A172 (cell line): ENCODE measurements at regions not wholly inside any gene's neighbourhood (a gene's known extent, or its start where the extent isn't known, plus 50 kb on each side); places are given as distances from the start of the nearest gene placed in this dataset.
"Not testable (repeated sequence)": the region's sequence is repeated elsewhere in the genome, so short reads cannot be mapped to it uniquely, and the experiment has no call there.

Experiments
- DNase-seq: peaks from one replicate; pipeline ENCODE4 v3.0.0-alpha.2; 2015; ENCODE audit warnings: low spot score

DNA sequence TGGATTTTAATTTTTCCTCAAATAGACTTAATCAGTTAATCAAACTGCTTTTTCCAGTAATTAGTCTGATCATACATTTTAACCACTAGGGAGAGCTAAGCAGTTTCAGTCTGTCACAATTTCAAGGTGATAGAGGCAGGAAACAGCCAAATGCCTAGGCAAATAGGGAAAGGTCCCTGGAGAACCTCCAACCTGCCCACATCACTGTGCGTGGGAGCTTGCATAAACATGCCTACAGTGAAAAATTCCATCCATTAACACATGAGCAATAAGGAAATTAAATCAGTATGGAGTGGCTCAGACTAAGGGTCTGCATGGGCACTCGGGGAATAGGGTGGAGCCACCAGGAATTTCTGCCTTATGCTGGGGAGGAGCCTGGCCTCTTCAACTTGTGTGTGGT is 74.6 kb downstream of the AASDHPPT start:
- no peak for DNase-seq

DNA sequence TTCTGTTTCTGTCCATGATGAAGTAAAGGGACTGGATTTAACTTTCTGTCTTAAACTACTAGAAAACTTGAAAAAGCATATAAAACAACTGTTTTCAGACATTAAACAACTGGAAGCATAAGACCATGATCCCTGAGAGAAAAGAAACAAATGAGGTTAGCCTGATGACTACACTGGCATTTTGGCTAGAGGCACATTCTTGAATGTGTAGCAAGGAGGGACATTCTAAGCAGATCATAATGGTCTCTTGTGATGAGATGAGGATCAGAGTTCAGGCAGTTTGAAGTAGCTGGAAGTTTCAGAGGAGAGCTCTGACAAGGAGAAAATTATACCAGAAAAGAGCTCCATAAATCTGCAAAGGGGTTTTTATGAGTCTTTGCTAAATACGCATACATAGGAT is 75.4 kb downstream of the AASDHPPT start:
- DNase-seq, result no peak

DNA sequence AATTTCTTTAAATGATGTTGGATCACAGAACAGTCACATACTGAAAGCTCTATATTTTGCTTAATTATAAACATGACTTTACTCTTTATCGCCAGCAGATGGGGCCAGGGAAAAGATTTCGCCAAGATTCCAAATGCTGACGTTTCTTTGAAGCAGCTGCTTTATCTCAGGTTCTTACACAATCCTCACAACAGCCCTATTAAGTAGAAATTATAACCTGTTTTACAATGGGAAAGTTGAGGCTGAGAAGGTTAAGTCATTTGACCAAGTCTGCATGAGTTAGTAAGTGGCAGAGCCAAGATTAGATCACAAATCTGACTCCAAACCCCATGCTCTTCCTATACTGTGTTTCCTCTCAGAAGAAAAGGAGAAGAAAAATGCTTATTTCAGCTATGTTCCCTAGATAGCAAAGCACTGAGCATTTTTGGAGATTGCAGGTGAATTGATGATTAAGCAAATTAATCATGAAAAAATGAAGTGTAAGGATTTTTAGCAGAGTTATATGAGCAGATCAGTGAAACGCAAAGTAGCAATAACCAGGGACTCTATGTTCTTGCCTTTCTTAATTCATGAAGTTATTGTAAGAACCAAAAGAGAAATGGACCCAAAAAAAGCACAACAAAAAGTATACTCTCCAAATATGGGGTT is 79.0 kb downstream of the AASDHPPT start:
- DNase-seq, result peak; percentile 27

DNA sequence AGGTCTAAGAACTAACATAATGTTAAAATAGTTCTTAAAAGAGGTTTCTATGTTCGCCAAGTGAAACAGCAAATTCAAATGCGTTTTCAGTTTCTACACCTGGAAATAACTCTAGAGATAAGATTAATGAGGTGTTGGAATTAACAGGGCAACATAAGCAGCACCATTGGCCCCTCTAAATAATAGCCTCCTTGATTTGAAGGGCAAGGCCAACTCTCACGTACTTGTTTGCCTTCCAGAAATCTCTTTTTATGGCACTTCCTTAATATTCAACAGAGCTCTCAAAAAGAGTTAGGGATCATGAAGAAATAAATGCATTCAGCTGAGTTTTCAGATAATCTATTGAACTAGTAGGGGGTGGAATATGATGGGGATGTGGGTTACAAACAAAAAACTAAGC is 80.9 kb downstream of the AASDHPPT start:
- no peak for DNase-seq

DNA sequence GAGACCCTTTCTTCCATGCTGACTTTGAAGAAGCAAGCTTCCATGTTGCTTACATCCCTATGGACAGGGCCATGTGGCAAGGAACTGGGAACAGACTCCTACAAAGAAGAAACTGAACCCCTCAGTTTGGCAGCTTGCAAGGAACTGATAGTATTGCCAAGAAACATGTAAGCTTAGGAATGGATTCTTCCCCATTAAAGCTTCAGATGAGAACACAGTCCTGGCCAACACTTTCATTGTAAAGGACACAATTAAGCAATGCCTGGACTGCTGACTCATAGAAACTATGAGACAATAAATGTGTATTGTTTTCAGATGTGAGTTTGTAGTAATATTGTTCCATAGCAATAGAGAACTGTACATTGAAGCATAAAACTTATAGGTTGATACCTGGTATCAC is 82.4 kb downstream of the AASDHPPT start:
- DNase-seq, result no peak

DNA sequence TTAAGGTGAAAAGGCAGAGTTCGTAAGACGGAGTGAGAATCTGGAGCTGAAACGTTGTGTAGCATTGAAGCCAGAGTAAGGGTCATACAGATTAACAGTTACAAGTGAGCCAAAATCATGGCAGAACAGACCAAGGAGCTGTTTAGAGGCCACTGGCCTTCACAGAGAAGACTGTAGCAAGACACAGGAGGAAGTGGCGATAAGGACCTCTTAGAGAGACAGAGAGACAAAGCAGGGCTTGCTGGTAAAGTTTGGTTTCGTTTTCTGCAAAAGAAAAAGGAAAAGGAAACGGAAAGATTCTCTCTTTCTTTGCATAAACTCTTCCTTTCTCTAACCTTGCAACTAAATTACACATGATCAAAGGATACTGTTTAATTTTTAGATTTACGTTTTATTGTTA is 83.0 kb downstream of the AASDHPPT start:
- DNase-seq, result peak; percentile 1

DNA sequence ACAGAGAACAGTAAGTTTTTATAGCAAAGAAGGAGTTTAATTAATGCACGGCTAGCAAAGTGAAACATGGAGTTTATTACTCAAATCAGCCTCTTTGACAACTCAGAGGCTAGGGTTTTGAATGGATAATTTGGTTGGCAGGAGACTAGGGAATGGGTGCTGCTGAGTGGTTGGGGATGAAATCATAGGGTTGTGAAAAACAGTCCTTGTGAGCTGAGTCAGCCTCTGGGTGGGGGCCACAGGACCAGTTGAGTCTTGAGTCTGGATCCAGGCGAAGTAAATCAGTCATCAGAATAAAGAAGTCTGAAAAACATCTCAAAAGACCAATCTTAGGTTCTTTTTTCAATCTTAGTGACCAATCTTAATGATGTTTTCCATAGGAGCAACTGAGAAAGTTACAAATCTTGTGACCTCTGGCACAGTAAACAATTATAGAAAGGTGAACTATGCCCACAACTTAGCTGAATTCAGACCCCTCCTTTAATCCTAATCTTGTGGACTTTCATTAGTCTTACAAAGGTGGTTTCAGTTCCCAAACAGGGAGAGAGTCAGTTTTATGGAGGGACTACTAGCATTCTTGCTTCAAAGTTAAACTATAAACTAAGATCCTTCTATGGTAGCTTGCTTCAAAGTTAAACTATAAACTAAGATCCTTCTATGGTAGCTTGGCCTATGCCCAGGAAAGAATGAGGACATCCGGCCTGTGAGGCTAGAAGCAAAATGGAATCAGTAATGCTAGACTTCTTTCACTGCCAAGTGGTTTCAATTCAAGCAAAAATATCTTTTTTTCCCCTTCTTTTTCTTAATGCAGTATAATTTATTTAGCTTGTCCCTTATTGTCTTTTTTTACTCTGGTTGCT is 84.5 kb downstream of the AASDHPPT start:
- DNase-seq, result no peak

DNA sequence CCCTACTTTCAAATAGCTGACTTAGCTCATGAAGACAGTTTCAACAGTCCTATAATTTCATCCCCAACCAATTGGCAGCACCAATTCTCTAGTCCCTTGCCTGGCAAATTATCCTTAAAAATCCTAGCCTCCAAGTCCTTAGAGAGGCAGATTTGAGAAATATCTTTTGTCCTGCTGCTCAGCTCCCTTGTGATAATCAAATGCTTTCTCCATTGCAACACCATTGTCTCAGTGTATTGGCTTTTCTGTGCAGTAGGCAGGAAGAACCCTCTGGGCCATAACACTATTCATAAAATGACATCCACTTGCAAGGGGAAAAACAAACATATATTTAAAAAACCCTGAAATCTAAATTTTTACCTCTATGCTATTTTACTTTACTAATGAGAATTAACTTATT is 89.6 kb downstream of the AASDHPPT start:
- no peak for DNase-seq

DNA sequence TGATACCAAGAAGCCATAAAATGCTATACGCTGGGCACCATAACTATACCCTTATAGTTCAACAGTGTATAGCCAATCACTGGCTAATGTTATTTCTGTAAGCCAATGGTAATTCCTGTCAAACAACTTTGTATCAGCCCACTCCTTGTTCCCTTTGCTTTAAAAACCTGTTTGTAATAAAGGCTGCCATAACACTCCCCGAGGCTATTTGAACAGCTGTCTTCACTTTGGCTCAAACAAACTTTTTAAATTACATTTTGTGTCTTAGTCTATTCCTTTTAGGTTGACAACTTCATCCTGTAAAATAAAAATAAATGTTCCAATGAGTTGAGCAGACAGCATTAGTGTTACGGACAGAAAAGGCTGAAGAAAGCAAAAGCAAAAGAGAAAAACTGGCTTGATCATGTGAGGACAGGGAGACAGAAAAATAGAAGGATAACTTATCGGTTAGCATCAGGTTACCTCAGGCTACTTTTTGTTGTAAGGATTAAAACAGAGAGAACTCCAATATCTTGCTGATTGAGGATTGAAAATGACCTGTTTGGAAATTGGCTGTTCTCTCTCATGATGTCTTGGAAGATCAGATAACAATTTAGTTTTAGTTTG is 95.0 kb downstream of the AASDHPPT start:
- no peak for DNase-seq

DNA sequence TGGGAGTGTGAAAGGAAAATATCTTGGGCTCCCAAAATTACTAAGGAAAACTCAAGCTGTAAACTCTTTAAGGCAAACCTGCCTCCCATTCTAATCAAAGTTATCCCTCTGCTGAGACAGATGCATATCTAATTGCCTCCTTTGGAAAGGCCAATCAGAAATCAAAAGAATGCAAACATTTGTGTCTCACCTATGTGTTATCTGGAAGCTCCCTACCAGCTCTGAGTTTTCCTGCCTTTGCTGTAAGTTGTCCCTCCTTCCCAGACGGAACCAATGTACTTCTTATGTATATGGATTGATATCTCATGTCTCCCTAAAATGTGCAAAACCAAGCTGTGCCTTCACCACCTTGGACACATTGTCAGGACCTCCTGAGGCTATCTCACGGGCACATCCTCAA is 95.8 kb downstream of the AASDHPPT start:
- no peak for DNase-seq

DNA sequence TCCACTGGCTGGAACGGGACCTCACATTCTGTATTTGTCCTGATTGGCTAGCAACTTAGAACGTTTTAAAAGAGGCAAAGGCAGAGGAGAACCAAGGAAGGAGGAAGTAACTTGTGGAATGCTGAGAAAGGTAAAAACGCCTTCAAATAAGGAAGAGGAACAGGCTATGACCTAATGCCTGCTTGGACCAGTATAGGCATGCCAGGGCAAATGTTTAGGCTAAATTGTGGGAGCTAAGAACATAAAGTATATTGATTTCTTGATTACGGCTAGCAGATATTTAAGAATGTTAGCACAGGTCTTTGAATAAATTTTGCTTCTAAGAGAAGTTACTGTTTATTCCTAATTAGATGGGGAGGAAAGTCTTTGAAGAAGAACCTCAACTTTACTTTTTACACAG is 96.5 kb downstream of the AASDHPPT start:
- not testable (repeated sequence) for DNase-seq

DNA sequence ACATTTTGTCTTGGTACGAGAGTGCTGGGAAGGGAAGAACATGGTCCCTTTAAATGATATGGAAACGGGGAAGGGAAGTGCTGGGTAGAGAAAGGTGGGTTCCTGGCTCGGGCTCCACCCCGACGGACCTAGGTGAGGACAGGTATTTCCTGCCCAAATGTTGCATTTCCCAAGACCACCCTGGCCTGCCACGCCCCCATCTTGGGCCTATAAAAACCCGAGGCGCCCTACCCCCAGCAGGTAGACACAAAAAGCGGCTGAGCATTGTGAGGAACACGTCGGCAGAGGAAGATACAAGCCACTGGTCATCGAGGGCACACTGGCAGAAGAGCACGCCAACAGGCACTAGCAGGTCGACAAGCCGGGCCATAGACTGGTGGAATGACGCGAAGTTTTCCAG is 99.4 kb downstream of the AASDHPPT start:
- no peak for DNase-seq

DNA sequence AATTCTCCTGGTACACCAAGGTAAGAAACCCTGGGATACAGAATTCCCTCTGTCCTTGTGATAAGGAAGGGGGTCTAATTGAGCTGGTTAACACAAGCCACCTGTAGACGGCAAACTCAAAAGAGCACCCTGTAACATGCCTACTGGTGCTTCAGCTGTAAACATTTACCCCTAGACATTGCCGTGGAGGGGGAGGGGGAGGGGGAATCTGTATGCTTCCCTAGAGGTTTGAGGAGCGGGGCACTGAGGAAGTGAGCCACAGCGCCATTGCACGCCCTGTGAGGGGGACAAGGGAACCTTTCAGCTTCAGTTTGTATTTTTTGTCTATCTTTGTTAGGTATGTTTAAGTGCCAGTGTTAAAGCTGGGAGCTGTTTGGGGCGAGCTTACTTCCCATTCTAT is 99.8 kb downstream of the AASDHPPT start:
- no peak for DNase-seq

DNA sequence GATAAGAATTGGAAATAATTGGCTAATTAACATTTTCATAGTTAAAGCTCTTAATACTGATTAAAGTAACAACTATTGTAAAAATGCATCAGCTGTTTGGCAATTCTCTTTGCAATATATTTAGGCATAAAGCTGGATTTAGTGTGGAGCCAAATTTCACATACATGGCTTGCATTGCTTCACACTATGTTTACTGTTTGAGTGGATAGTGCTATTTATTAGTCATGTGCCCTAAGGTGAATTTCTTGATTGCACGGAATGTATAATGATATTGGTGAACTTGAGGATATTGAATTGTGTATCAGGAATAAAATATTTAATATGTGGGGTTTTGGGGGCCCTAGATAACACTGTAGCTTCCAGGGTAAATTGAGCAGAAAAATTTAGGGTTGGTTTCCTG is 100.9 kb downstream of the AASDHPPT start:
- no peak for DNase-seq

DNA sequence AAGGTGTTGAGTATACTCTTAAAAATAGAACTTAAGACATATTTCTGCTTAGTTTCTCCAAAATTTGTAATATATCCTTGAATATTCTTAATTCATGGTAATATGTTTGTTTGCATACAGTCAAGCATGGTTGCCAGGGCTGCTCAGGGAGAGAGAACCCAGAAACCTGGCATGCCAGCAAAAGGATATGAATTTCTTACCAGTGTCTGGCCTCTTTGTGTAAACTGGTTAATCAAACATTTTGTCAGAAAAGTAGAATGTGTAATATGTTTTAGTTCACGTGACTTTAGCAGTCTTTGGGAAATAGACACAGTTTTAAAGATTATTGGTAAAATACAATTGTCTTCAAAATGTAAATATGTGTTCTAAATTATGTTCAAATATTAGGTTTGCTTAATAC is 101.6 kb downstream of the AASDHPPT start:
- no peak for DNase-seq

DNA sequence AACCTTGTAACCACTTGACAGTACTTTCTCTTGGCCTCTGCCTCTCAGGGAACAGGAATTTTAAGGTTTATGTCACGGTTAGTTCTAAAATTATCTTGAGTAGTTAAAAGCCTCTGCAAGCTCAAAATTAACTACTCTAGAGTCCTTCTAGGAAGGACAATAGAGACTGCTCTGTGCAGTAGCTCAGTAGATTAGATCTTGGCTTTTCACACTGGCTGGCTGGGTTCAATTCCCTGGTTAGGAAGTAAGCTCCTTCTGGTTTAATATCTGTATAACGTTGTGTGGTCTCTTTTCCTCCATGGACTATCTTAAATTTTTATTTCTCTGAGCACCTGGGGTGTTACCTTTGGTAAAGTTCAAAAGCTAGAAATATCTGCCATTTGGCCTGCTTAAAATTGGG is 109.2 kb downstream of the AASDHPPT start:
- DNase-seq, result no peak

DNA sequence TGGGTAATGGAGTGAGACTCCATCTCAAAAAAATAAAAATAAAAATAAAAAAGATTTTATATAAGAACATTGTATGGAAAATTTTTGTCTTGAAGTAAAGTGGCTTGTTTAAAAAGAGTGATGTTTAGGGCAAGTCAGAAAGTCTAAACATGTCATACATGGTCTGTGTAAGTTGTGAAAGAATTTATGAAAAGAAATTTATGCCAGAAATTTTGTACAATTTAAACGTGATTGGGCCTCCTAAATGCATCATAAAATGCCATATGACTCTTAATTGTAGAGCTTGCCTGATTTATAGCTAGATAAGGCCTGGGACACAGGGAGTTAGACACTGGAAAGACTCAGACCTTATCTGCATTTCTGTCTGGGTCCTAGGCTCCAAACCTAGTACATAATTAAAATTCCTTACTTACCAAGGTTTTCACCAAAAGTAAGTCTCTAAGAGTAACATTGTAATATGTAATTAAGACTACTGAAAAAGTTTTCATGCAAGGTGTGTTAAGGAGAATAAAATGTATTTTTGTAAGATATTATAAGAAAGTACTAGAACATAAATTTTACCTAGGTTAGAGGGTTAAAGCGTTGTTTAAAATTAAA is 110.5 kb downstream of the AASDHPPT start:
- DNase-seq, result no peak

DNA sequence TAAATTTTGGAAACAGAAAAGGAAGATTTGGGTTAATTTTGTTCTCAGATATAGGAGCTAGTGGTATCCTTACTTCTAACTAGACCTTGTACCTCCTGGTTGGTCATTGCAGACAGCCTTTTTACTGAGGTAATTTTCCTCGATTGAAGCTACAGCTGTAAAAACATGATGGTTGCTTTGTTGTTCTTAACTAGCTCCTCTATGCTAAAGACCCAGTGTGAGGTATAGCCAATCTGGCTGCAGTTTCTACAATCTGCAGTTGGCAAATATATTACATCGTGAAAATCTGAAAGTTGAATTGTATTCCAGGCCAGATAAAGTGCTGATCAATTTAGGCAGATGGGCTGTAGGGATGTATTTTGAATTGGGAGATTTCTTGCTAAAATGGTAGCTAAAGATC is 116.5 kb downstream of the AASDHPPT start:
- no peak for DNase-seq

DNA sequence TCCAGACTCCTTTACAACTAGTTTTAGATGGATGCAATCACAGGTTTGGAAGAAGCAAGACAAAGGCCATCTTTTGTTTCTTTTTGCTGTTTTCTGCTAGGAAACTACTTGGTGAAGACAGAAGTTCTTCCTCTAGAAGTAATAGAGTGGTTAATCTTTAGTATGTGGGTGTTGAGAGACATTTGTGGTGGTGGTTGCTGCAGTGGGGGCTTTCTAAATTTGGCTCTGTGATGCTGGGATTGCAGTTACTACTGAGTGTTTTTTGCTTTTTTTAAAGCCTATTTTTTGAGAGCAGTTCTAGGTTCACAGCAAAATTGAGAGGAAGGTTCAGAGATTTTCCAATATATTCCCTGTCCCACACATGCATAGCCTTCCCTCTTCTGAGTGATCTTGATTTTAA is 120.0 kb downstream of the AASDHPPT start:
- no peak for DNase-seq

DNA sequence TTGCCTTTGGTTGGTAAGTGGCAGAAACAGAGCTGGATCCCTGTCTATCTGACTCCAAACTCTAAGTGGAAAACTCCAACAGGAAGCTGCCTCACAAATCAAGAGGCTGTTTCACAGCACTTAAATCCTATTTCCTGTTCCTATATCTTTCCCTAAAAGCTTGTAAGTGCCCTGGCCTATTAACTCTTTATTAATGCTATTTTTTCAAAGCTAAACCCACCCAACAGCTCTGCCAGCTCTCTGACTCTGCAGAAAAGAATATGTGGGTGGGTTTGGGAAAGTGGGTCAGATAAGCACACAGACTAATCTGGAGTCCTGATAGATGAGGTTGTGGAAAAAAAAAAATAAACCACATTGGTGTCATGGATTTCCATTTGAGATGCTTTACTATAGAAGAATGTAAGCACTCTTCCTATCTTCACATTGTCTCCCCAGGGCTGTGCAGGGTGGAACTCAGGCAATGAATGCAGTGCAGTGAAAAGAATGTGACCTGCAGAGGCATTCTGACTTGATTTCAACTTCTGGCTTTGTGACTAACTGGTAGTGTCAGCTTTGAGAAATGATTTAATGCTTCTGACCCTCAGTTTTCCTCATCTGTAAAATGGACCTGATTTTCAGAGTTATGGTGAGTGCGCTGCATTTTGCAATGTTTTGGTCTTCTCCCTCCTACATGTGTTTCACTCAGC is 125.6 kb downstream of the AASDHPPT start:
- no peak for DNase-seq

DNA sequence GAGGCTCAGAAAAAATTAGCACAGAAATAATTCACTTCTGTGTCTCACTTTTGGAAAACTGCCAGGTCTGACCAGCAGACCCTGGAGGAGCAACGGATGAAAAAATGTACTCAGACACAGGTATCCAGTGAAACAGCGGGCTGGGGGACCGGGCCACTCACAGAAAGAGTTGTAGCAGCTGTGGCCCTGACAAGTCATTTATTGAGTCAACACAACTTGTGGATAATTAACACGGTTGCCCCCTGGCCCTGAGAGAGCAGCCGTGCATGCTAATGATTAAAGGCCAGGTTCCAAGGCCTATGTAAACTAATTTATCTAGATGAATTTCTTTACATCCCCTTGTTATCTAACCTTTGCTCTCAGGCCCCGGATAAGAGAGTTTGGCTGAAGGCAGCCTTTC is 131.3 kb downstream of the AASDHPPT start:
- no peak for DNase-seq

DNA sequence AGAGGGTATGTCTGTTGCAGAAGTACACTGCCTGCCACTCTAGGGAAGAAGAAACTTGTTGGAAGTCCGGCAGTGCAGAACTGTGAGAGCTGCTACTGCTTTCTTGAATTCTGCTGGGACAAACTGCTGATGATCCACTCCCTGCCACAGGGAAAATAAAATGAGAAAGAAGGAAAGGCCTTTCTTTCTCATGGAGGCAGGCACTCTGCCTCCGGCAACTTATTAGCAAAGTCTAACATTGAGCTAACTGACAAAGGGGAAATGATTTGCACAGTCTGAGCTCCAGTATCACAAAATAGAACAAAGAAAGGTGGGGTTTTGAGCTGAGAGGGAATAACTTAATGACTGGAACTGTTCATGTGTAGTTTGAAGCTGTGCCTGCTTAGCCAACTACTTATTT is 134.6 kb downstream of the AASDHPPT start:
- DNase-seq, result no peak
